ENCODE measurements at regions not wholly inside any gene's neighbourhood (a gene's known extent, or its start where the extent isn't known, plus 50 kb on each side); places are given as distances from the start of the nearest gene placed in this dataset.
"Not testable (repeated sequence)": the region's sequence is repeated elsewhere in the genome, so short reads cannot be mapped to it uniquely, and the experiment has no call there.

GRCh38 chr15:44849701-44850403 is 106.6 kb upstream of the TERB2 start:
- not testable (repeated sequence) for TF ChIP-seq POLR2A, CTCF (IDR thresholded peaks at IDR 0.05)
